ENCODE measurements at regions not wholly inside any gene's neighbourhood (a gene's known extent, or its start where the extent isn't known, plus 50 kb on each side); places are given as distances from the start of the nearest gene placed in this dataset.
"Not testable (repeated sequence)": the region's sequence is repeated elsewhere in the genome, so short reads cannot be mapped to it uniquely, and the experiment has no call there.

DNA sequence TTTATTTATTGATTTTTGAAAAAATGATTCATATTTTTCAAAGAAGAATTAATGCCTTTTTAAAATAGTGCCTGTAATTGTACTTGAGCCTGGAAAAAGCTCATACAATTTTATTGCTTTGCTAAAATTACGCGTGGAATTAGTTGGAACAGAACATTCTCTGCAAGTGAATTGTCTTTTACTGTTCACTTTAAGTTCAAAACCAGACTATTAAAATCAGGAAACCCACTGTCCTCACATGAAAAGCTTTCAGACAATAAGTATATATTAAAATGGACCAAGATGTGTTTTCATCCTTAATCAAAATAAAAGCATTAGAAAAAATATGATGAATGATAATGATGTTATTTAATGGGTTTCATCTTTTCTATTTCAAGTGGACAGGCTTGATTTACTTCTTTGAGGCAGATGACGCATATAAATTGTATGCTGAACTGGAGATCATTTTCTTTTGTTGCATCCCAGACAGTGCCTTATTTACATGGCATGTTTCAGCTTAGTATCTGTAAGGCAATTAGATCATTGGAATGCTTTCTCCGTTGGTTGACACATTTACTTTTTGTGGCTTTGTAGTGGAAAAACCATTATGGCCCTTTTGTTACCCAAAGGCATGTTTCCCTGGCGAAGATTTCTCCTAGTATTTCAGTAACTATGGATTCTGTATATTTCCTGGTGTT is 299.0 kb upstream of the MAGEC2 start:
- peak; percentile 8 for DNase-seq (ENCODE audit: low read depth)
- H3K4me3 ChIP-seq (ENCODE audit: low read length): no peak overlapping the region
- TF ChIP-seq, protein P1, sequence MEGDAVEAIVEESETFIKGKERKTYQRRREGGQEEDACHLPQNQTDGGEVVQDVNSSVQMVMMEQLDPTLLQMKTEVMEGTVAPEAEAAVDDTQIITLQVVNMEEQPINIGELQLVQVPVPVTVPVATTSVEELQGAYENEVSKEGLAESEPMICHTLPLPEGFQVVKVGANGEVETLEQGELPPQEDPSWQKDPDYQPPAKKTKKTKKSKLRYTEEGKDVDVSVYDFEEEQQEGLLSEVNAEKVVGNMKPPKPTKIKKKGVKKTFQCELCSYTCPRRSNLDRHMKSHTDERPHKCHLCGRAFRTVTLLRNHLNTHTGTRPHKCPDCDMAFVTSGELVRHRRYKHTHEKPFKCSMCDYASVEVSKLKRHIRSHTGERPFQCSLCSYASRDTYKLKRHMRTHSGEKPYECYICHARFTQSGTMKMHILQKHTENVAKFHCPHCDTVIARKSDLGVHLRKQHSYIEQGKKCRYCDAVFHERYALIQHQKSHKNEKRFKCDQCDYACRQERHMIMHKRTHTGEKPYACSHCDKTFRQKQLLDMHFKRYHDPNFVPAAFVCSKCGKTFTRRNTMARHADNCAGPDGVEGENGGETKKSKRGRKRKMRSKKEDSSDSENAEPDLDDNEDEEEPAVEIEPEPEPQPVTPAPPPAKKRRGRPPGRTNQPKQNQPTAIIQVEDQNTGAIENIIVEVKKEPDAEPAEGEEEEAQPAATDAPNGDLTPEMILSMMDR (IDR thresholded peaks at IDR 0.05; ENCODE audit: insufficient read depth, low read depth, low read length, missing control alignments): no peak

GRCh38 chrX:142502441-142502840 is 297.4 kb upstream of the MAGEC2 start:
- TF ChIP-seq, protein P1 (IDR thresholded peaks at IDR 0.05; ENCODE audit: insufficient read depth, low read depth, low read length, missing control alignments): no peak
- no peak for DNase-seq (ENCODE audit: low read depth)
- H3K4me3 ChIP-seq (ENCODE audit: low read length): no peak overlapping the region

- H3K4me3 ChIP-seq (ENCODE audit: low read length): no peak overlapping the region
- TF ChIP-seq, protein P1 (IDR thresholded peaks at IDR 0.05; ENCODE audit: insufficient read depth, low read depth, low read length, missing control alignments): no peak
- no peak for DNase-seq (ENCODE audit: low read depth)
Measured at GRCh38 chrX:142499992-142500391, 294.9 kb upstream of the MAGEC2 start.

GRCh38 chrX:142483965-142484364 is 278.9 kb upstream of the MAGEC2 start:
- peak; percentile 44 for DNase-seq (ENCODE audit: low read depth)
- TF ChIP-seq, protein P1 (IDR thresholded peaks at IDR 0.05; ENCODE audit: insufficient read depth, low read depth, low read length, missing control alignments): no peak
- no peak overlapping the region for H3K4me3 ChIP-seq (ENCODE audit: low read length)

DNA sequence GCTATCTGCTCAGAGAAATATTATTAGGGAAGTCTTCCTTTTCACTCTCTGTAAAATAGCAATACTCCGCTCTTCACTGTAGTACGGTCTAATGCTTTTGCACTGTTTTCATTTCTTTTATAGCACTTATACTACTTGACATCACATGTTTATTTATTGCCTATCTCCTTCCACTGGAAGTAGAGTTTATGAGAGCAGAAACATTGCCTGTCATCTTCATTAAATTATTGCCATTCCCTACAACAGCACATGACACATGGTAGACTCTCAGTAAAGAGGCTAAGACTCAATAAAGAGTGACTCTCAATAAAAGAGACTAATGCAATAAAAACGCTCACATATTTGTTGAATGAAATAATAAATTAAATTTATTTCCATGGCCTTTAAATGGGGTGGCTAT is 241.3 kb upstream of the MAGEC2 start:
- H3K4me3 ChIP-seq (ENCODE audit: low read length): no peak overlapping the region
- DNase-seq (ENCODE audit: low read depth): no peak
- TF ChIP-seq, protein P1 (IDR thresholded peaks at IDR 0.05; ENCODE audit: insufficient read depth, low read depth, low read length, missing control alignments): no peak

DNA sequence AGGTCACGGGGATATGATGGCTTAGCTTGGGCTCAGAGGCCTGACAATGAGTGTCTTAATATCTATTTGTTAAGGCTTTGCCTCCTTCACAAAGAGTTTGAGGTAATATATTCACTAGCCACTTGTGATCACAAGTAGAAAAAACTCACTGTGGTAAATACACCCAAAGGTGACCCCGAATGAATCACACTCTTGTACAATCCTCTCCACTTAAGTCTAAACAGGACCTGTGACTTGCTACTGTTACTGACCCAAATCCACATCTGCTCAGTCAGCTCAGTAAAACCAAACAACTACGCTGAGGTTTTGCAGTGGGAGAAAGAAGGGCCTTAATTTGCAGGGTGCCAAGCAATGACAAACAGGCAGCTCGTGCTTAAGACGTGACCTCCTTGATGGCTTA is 223.8 kb upstream of the MAGEC2 start:
- TF ChIP-seq, protein P1 (IDR thresholded peaks at IDR 0.05; ENCODE audit: insufficient read depth, low read depth, low read length, missing control alignments): no peak
- peak; percentile 0 for DNase-seq (ENCODE audit: low read depth)
- no peak overlapping the region for H3K4me3 ChIP-seq (ENCODE audit: low read length)

DNA sequence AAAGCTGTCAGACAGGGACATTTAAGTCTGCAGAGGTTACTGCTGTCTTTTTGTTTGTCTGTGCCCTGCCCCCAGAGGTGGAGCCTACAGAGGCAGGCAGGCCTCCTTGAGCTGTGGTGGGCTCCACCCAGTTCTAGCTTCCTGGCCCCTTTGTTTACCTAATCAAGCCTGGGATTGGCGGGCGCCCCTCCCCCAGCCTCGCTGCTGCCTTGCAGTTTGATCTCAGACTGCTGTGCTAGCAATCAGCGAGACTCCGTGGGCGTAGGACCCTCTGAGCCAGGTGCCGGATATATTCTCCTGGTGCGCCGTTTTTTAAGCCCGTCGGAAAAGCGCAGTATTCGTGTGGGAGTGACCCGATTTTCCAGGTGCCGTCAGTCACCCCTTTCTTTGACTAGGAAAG is 185.9 kb upstream of the MAGEC2 start:
- DNase-seq (ENCODE audit: low read depth); H3K4me3 ChIP-seq (ENCODE audit: low read length): not testable (repeated sequence)
